Right cardiac atrium (tissue), 5 donors: ENCODE measurements at regions not wholly inside any gene's neighbourhood (a gene's known extent, or its start where the extent isn't known, plus 50 kb on each side); places are given as distances from the start of the nearest gene placed in this dataset.
A peak's percentile ranks its signal among the peaks of the same experiment; 100 is the strongest.

Experiments
- ATAC-seq, 2 donors: fragments of 200-7000 bp; cut with Tn5 transposase; one replicate each; pipeline versions ENCODE4 v1.8.0 to v1.9.1; 2020; ENCODE audit warnings: moderate library complexity in 2 of 2, mild to moderate bottlenecking in 1 of 2
- DNase-seq, 3 donors: peaks; one replicate each; pipeline ENCODE4 v3.0.0-alpha.2; 2020
- H3K27ac ChIP-seq: one replicate; pipeline ENCODE4 v1.5.1; 2013; ENCODE audit warnings: mild to moderate bottlenecking, low read length, control low read depth, moderate library complexity
- H3K27me3 ChIP-seq: one replicate; pipeline ENCODE4 v1.6.1; 2013; ENCODE audit not compliant: control insufficient read depth, insufficient read depth
- H3K4me1 ChIP-seq: one replicate; pipeline ENCODE4 v1.6.1; 2013; ENCODE audit warnings: low read length; ENCODE audit not compliant: control insufficient read depth, insufficient read depth
- H3K4me3 ChIP-seq: one replicate; pipeline ENCODE4 v1.5.1; 2013; ENCODE audit warnings: low read length, control low read depth
- H3K9me3 ChIP-seq: one replicate; pipeline ENCODE4 v1.6.1; 2013; ENCODE audit warnings: low read length; ENCODE audit not compliant: control insufficient read depth
- WGBS: extraction: QIAGEN DNeasy Blood & Tissue Kit; methylation state at CpG from one replicate; pipeline ENCODE4 v1.1.7; 2013; 5-methylcytosine and 5-hydroxymethylcytosine counted together
- intact Hi-C, 4 donors: fragments of 100-400 bp; cut with DNase I; formaldehyde crosslinking; loops; one replicate each; pipeline versions ENCODE4 v1.11.0 to v1.14.0; 2022 to 2023
- donor health status: healthy with polysubstance abuse.
- donor health status: DM: no; HTN: yes; CAD: no.
- donor health status: DM: no; HTN: no; CAD: no.
- donor health status: DM: no; HTN: yes; CAD: no; lungs with severe emphysema.
- donor health status: DM: yes; HTN: yes; CAD: no.

DNA sequence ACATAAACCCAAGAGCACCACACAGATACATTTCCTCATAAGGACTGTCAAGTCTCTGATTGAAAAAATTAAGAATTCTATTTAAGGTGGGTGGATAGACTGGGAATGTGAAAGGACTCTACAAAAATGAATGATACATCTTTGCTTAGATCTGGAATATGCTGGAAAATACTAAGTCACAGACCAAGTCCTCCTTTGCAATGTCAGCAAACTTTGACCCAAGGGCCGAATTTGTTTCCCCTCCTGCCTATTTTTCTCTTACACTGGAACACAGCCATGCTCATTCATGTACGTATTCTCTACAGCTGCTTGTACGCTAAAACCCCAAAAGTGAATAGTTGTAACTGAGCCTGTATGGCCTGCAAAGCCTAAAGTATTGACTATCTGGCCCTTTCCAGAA is 180.7 kb downstream of the ADSS2 start:
- Histone ChIP-seq H3K27ac (no peak overlapping the region), H3K27me3 (no peaks in the 10 kb centered on the region), H3K4me1 (no peaks in the 10 kb centered on the region), H3K9me3 (no peaks in the 10 kb centered on the region), H3K4me3 (no peak overlapping the region)
- intact Hi-C loops, result loop anchor here (5.0 to 10.0 kb wide), 3 partner anchors 919 to 926 kb away; no protein-coding TSS in a partner anchor
- ATAC-seq (no peak), DNase-seq (no peak)
- WGBS, result 95% methylated on average over 3 of the region's 3 CpGs

DNA sequence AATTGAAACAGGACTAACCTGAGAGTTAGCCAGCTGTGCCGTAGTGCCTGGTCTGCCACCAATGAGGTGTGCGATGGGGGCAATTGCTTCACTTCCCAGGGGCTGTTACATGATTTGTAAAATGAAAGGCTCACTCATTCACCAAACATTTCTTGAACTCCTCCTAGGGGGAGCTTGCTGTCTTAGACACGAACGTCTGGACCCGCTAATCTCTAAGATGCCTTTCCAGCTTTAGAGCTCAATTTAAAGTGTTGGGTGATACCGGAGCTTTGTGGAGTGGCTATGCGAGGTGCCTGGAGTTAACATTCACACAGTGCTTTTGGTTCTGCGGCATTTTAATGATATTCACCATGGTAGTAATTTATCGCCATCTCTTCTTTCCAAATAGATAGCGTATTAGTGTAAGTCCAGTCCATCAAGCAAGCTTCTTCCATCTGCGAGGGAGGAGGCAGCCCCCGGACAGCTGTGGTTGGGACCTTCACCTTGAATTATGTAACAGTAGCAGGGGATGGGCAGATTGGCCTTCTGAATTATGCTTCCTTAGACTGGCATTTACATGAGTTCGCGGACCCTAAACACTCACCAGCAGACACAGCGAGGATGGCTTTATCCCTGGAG is 179.9 kb downstream of the ADSS2 start:
- no peaks in the 10 kb centered on the region for H3K4me1 ChIP-seq
- H3K27me3 ChIP-seq, result no peaks in the 10 kb centered on the region
- H3K27ac ChIP-seq, result no peak overlapping the region
- intact Hi-C loops, result loop anchor here (5.0 to 10.0 kb wide), 3 partner anchors 919 to 927 kb away; no protein-coding TSS in a partner anchor
- H3K4me3 ChIP-seq, result no peak overlapping the region
- no peaks in the 10 kb centered on the region for H3K9me3 ChIP-seq
- ATAC-seq (no peak), DNase-seq (no peak)
- WGBS, result 92% methylated on average over 15 of the region's 15 CpGs

DNA sequence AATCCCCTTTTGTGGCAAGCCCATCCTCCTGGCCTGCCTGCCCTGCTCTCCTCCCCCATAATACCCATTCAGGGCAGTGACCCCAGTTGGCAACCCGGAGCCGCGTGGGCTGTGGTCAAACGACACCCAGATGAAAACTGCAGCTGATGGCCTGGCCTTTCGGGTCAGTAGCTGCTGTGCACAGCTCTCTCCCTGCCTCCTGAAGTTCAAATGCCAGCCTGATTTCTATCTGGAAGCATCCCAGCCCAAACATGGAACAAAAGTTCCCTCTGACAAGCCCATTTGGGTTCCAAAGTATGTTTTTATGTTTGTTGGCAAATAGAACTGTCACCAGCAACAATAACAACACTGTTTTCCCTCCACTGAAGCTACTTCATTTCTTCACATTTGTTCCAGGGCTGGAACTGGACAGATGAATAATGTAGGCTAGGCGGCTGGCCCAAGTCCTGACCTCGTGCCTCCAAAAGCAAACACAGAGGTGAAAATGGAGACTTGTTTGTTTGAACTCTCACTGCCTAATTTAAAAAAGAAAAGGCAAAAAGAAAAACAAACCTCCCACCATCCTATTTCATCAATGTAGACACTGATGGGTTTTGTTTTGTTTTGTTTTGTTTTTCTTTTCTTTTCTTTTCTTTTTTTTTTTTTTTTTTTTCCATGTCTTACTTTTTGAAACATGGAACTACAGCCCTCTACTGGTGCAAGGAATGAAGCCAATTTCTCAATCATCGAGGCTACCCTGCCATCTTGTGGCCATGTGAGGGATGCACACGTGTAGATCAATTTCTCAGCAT is 179.0 kb downstream of the ADSS2 start:
- 54% methylated on average over 9 of the region's 9 CpGs for WGBS
- DNase-seq, result peak; percentile 48 to 78 (median 66)

DNA sequence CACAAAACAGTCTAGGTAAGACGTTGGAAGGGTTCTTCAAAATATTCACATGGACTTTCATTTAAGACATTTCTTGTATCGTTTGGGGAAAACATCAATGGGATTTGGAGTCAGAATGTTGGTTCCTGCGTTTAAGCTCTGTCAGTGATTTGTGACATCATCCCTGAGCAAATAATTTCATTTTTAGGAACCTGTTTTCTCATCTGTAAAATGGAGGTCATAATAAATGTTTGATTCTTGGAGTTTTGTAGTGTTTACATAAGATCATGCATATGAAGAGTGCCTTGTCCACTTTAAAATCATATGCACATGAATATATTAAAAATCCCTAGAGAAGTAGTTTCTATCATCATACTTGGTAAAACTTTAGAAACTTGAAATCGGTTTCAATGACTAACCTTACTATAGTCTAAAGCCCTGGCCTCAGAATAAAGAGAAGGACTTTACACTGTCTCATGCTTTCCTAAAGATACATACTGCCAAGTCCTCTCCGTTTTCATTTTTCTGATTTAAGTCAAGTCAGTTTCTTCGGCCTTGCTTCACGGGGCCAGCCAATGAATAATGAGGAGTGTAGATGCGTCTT is 178.4 kb downstream of the ADSS2 start:
- Histone ChIP-seq H3K27ac (no peak overlapping the region), H3K27me3 (no peaks in the 10 kb centered on the region), H3K4me3 (no peak overlapping the region), H3K9me3 (no peaks in the 10 kb centered on the region), H3K4me1 (no peaks in the 10 kb centered on the region)
- ATAC-seq, result peak in 1 of 2 donors; percentile 26
- 37% methylated on average over 8 of the region's 8 CpGs for WGBS
- no peak for DNase-seq
- intact Hi-C loops, result loop anchor here (5.0 to 10.0 kb wide), 3 partner anchors 921 to 929 kb away; no protein-coding TSS in a partner anchor

More for the DNA sequence above, 179.0 kb downstream of the ADSS2 start:
- Histone ChIP-seq H3K27me3 (no peaks in the 10 kb centered on the region), H3K27ac (peak overlapping the region; percentile 12), H3K4me3 (no peak overlapping the region), H3K4me1 (no peaks in the 10 kb centered on the region), H3K9me3 (no peaks in the 10 kb centered on the region)
- ATAC-seq, result peak; percentile 84 to 88
- intact Hi-C loops, result loop anchor here (5.0 to 10.0 kb wide), 3 partner anchors 920 to 928 kb away; no protein-coding TSS in a partner anchor

DNA sequence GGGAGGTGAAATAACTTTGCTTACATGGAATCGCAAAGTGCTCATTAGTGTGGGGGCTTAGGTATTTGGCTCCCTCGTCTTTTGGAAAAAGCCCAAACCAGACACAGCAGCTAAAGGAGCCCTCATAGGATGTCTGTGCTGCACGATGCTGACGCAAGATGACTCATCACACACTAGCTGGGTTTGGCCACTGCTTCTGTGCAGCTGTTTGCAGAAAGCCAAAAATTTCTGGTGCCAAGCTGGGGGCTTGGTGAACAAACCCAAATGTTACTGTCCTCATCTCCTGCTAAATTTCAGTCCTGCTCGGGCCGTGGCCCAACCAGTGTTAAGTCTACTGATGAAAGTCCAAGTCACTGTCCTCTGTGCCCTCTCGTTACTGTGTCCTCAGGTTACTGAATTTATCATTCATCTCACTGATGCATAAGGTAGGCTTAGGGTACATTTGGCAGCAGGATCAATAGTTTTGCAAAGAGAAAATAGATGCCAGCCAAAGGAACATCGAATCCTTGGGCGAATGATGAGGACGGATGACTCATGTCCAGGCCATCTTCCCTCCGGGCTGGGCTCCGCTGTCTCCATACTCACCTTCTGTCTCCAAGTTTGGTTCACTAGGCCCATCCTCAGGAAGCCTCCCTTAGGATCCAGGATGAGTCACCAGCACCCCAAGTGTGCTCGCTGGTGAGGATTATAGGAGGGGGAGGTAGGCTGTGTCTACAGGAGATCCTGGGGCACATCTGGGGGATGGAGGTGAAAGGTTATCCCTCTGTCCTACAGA is 177.7 kb downstream of the ADSS2 start:
- no peaks in the 10 kb centered on the region for H3K27me3 ChIP-seq
- H3K4me1 ChIP-seq, result no peaks in the 10 kb centered on the region
- ATAC-seq (peak; percentile 83 to 92), DNase-seq (peak; percentile 68 to 78 (median 74))
- 57% methylated on average over 13 of the region's 13 CpGs for WGBS
- intact Hi-C loops, result loop anchor here (5.0 to 10.0 kb wide), 3 partner anchors 922 to 929 kb away; no protein-coding TSS in a partner anchor
- no peaks in the 10 kb centered on the region for H3K9me3 ChIP-seq
- H3K27ac ChIP-seq, result no peak overlapping the region
- H3K4me3 ChIP-seq, result no peak overlapping the region

DNA sequence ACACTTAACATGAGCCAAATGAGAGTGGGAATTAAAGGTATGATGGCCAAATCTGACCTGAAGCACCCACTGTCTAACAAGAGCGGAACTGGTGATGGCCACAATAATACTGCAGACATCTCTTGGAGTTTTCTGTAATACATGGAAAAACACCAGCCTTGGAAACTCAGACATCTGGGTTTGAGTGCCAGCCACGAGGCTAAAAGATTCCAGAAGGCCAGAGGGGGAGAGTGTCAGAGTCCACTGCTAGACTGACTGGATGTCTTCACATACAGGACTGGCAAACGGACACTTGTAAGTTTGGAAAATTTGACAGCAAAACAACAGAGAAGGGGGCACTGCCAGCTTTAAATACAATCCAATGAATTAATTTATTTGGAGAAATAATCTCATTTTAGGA is 175.1 kb downstream of the ADSS2 start:
- Histone ChIP-seq H3K27me3 (no peaks in the 10 kb centered on the region), H3K4me3 (no peak overlapping the region), H3K27ac (no peak overlapping the region), H3K4me1 (no peaks in the 10 kb centered on the region), H3K9me3 (no peaks in the 10 kb centered on the region)
- WGBS, result 34% methylated on average over 3 of the region's 3 CpGs
- no peak for DNase-seq
- no peak for ATAC-seq
- intact Hi-C loops, result loop anchor here in 2 of 4 donors (10.0 kb wide), 1 partner anchor 932 kb away; no protein-coding TSS in a partner anchor

DNA sequence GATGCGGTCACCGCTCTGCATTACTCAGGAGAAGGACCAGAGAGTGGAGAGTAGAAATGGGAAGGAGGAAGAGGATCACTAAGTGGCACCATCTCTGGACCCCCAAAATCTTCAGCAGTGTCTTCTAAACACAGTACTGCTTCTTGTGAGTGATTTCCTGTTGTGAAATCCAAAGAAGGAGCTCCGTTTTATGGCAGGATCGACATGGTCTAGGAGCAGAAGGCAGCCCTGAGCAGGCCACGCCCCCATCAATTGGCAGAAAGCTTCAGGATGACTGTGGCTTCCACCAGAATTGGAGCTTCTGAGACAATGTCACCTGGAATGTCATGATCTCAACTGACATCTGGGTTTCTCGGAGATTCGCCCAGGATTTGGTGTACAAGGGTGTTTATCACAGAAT is 171.5 kb downstream of the ADSS2 start:
- WGBS, result 67% methylated on average over 7 of the region's 7 CpGs
- H3K4me3 ChIP-seq, result no peak overlapping the region
- no peak for DNase-seq
- no peaks in the 10 kb centered on the region for H3K9me3 ChIP-seq
- ATAC-seq, result no peak
- H3K27ac ChIP-seq, result no peak overlapping the region
- H3K27me3 ChIP-seq, result no peaks in the 10 kb centered on the region
- intact Hi-C loops, result no loop called here
- no peaks in the 10 kb centered on the region for H3K4me1 ChIP-seq

DNA sequence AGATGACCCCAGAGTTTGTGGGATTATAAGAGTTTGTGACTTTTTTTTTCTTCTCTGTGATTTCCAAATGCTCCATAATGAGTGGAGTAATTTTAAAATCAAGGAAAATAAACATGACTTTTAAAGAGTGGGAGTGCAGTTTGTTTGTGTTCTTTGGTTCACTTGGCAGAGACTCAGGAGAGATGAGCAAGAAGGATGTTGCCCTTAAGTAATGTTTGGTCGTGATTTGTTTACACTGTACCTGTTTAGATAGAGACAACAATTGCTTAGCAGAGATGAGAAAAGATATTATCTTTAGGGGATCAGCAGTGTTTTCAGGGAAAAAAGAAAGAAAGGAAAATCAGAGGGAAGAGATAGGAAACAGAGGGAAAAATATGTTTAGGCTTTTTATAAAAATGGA is 170.8 kb downstream of the ADSS2 start:
- 28% methylated on average over 1 of the region's 1 CpG for WGBS
- DNase-seq (no peak), ATAC-seq (no peak)
- Histone ChIP-seq H3K9me3 (no peaks in the 10 kb centered on the region), H3K4me3 (no peak overlapping the region), H3K27ac (no peak overlapping the region), H3K27me3 (no peaks in the 10 kb centered on the region), H3K4me1 (no peaks in the 10 kb centered on the region)
- intact Hi-C loops, result no loop called here

DNA sequence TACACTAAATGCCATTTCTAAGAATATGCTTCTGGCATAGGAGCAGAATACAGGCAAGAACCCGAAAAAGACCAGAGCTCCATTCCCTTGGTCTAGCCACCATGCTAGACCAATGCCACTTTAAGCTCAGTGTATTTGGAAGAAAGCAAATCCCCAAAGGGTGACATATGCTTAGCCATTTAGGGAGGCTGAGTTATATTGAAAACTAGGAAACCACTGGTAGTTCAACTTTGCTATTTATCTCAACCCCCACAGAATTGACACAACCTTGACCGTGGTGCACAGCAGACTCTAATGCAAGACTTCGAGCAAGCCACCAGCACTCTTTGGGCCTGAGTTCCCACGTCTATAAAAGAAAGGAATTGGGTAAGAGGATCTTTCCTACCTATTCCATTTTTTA is 167.9 kb downstream of the ADSS2 start:
- WGBS, result 93% methylated on average over 4 of the region's 4 CpGs
- H3K4me1 ChIP-seq, result no peaks in the 10 kb centered on the region
- ATAC-seq (no peak), DNase-seq (no peak)
- no peaks in the 10 kb centered on the region for H3K9me3 ChIP-seq
- intact Hi-C loops, result no loop called here
- no peaks in the 10 kb centered on the region for H3K27me3 ChIP-seq
- H3K4me3 ChIP-seq, result no peak overlapping the region
- no peak overlapping the region for H3K27ac ChIP-seq

DNA sequence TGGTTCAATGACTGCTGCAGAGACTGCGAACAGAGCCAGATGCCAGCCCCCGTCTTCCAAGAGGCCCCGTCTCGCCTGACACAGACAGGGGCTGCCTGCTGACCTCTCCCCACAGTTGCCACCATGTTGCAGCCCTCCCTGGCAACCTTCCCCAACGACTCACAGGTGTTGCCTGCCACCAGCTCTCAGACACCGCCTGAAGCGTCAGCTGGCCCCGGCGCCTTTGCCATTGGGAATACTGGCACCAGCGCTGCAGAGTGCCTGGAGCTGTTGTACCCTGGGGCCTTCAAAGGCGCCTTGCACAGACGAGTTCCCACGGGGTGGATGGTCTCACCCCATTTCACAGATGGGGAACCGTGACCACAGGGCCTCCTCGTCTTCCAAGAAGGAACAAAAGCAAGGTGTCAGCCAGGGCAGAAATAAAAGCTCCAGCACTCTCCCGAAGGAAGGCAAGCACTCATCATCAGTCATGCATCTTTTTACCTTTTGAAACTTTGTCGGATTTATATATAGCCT is 167.0 kb downstream of the ADSS2 start:
- ATAC-seq (no peak), DNase-seq (no peak)
- H3K27me3 ChIP-seq, result no peaks in the 10 kb centered on the region
- no peaks in the 10 kb centered on the region for H3K4me1 ChIP-seq
- no peaks in the 10 kb centered on the region for H3K9me3 ChIP-seq
- H3K27ac ChIP-seq, result no peak overlapping the region
- intact Hi-C loops, result no loop called here
- H3K4me3 ChIP-seq, result no peak overlapping the region
- WGBS, result 88% methylated on average over 17 of the region's 17 CpGs
